GM18868 (cell line): ENCODE measurements at regions not wholly inside any gene's neighbourhood (a gene's known extent, or its start where the extent isn't known, plus 50 kb on each side); places are given as distances from the start of the nearest gene placed in this dataset.
"Not testable (repeated sequence)": the region's sequence is repeated elsewhere in the genome, so short reads cannot be mapped to it uniquely, and the experiment has no call there.

Experiments
- ATAC-seq: cut with Tn5 transposase; IDR thresholded peaks from one replicate; pipeline ENCODE4 v1.9.1; 2021; ENCODE audit warnings: mild to moderate bottlenecking, moderate library complexity; ENCODE audit not compliant: unreplicated experiment

DNA sequence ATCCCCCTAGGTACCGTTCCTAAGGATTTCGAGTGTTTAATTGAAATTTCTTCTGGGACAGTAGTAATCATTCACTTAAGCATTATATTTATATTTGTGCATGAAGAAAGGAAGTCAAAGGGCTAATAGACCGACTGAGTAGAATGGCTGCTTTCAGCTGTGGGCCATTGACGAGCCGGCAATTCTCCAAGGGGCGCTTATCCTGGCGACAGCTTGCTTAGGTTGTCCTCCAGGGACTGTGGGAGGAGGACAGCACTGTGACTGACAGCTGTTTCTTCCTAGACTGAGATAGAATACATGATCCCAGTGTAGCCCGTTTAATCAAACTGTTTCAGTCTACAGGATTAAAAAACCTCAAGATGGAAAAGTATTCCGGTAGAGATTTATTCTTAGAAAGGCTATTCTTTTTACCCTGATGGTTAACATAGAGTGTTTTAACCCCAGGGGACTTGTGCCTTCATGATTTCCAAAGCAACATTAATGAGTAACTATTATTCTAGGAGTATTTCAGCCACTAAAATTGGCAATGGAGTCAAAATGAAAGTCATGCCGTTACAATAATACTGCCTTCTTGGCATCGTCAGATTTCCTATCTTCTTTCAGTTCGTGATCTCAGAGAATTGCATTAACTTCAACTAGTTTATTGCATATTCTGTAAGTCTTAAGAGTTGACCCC, 943.1 kb upstream of the WWC1 start:
- no peak for ATAC-seq

DNA sequence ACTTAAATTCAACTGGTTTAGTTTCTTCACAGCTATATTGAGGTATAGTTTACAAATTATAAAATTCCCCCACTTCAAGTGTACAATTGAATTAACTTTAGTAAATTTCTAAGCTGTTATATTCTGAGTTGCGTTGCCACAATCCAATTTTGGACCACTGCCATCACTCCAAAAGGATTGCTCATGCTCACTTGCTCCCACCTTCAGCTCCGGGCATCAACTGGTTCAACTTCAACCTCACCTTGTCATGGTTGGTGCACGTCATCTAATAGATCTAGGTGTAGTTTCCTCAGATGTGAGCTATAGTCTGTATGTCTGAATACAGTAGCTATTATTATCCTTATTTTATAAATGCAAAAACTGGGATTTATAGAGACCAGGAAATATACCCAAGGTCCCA, 942.5 kb upstream of the WWC1 start:
- ATAC-seq = no peak

DNA sequence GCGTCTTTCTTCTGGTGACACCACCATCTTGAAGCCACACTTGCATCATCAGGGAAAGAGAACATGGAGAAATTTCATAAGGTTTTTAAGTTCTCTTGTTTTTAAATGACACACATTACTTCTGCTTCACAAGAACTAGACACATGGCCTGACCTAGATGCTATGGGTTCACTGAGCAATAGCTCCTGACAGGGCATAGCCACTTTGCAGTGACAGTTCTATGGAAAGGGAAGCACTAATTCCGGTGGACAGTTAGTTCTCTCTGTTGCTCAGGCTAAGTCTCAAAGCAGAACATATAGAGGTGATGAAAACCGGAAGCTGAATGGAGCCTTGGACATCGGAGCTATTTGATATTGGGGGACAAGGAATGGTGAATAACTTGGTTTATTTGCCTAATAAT, 940.1 kb upstream of the WWC1 start:
- no peak for ATAC-seq

DNA sequence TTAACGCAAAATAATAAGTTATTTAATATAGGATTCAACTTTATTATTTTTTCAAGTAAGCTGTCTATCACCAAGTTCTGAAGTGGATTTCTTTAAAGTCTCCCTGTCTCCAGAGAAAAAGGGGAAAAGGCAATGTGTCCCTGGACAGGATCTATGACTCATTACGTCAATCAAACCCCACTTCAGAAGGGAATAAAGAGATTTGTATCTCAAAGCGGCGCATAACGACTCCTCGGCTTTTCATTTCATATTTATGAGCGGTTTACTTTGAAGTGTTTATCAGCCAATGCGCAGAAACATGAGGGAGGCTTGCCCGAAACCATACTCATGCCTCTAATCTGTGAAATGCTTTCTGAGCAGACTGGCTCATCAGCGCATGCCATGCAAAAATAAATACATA, 938.6 kb upstream of the WWC1 start:
- no peak for ATAC-seq

DNA sequence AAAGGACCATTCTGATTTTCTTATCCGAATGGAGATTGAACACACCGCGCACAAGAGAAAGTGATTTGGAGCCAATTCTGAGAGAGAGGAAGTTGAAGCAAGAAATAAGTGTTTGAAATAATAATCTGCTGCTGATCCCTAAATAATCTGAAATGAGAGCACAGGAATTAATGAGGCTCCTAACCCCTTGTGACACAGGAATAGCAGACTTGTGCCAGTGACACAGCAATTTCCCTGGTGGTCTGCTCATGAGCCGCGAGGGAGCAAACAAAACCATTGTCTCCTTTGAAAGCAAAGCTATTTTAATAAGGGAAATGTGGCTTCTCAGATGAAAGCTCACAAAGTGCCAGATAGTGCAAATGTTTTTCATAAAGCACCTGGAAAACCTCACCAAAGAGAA, 936.1 kb upstream of the WWC1 start:
- no peak for ATAC-seq

DNA sequence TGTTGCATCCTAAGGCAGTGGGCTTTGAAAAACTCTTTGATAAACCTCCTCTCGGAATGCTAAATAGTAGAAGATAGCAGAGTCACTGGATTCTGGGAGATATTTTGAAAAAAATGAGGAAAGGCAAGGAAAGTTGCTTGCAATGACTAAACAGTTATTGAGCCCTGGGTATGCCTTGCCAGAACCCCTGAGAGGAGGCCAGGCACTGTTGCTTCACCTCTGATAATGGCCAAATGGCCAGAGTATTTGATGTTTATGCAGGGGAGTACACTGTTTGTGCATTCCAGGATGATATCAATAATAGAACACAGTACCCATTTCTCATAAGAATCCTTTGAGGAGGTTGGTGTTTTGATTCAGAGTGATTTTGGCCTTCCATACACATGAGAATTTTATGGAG, 935.1 kb upstream of the WWC1 start:
- no peak for ATAC-seq

DNA sequence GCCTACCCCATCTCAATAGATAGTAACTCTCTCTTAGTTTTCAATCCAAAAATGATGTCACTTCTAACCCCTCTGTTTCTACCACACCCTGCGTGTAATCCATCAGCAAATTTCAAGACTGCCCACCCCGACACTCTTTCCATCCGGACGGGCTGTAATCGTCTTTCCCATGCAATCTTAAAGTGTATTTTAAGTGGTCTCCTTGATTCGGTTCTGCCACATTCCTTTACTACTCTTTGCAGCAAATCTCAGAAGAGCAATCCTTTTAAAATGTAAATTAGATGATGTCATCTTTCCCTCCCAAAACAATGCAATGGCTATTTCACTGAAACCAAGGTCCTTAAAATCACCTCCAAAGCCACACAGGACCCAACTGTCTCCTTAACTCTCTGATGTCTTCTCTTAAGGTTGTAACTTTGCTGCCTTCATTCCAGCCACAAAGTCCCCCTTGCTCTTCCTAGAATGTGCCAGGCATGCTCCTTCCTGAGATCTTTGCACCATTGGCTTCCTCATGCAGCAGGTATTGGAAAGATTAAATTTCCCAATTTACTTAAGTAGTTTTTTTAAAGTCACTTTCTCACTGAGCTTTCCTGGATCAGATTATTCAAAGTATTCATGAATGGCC, 932.5 kb upstream of the WWC1 start:
- no peak for ATAC-seq

DNA sequence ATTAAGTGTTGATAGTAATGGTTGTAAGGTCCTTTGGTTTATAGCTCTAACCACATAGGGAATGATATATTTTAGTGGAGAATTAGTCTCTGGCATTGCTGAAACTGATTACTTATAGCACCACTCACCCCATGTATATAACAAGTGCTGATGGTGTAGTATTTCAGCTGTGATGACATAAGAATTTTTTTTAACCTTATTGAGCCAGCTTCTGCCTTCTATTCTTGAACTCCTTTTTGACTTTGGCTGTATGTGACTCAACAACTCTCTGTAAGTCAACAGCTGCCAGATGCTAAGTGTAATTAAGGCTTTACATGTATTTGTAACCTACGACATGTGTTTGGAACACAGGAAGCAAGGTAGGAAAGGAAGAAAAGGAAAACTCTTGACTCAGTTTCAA, 929.6 kb upstream of the WWC1 start:
- no peak for ATAC-seq

DNA sequence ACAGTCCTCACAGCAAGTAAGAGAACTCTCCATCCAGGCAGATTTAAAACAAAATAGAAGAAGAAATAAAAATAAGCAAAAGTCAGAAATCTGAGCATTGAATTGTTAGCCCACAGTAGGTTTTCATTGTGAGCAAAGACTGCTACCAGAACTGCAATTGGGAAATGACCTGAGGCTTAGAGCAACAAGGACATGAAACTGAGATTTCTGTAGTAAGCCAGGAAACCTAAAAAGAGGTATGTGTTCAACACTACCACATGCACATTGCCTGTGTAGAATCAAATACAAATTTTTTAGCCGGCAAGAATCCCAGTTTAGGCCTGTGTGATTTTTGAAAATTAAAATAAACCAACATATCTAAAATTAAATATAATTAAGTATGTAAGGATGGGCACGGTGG, 928.4 kb upstream of the WWC1 start:
- ATAC-seq = no peak

DNA sequence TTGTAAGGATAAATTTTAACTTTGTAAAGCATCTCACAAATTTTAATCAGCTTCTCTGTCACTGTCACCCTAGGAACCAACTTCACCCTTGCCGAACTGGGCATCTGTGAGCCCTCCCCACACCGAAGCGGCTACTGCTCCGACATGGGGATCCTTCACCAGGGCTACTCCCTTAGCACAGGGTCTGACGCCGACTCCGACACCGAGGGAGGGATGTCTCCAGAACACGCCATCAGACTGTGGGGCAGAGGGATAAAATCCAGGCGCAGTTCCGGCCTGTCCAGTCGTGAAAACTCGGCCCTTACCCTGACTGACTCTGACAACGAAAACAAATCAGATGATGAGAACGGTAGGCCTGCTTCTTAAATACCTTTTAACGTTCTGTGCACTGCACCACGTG, 916.3 kb upstream of the WWC1 start:
- ATAC-seq = no peak

DNA sequence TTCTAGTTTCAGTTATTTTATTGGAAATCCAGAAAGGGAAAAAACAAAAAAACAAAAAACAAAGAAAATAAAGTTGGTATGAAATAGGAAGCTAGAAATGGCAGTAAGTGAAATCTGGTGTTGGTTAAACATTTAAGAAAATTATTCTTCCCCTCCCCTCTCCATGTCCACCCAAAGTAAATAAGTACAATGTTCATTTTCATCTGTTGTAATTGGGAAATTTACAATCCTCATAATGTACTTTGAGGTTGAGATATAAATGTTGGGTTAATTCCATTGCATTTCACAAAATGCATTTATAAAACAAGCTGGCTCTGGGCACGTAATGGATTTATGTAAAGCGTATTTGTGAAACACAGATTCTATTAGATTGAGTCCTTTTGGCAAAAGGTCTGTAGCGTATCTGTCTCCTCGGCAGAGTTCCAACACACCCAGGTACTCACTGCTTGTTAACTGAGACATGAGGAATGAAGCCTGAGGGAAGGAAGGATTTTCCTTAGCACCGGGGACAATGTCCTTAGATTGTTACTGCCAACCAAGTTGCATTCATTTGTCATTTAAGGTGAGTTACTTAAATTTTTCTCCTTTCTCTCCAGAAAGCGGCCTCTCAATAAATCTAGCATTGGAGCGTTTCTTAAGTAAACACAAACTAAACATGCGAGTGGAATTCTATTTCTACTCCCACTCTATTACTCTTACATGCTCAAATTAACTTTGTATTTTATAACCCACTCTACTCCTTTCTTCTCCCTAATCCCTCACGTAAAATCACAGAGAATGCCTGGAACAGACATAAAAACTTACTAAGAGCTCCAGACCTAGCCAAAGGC, 912.3 kb upstream of the WWC1 start:
- no peak for ATAC-seq

DNA sequence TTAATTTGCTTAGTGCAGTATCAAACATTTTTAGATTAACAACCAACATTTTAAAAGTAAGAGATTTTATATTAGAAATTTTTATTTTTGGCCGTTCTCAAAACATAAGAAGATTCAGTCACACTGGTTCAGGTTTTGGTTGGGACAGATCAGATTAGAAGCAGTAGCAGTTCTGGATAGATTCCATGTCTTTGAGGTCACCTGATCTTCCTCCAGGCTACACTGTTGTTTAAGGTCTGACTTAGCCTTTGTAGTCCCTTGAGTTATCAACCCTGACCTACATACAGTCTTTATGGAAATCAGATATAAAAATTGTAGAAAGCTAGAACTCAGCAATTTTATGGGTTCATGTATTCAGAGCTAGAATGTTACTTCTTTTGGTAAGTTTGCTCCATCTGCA, 910.0 kb upstream of the WWC1 start:
- no peak for ATAC-seq

DNA sequence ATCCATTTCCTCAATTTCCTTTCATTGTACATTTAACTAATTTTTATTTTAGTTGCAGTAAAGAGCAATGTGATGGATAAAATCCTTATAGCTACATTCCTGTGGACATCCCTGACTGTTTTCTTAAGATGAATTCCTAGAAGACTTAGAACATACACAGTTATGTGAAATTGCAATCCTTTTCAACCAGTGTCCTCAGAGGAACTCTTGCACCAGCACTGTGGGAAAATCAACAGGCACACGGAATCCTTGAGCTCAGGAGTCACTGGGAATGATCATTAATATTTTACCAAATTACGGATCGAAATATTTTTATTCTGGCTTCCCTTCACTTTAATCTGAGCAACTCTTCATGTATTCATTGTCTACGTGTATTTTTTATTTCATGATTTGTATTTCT, 901.9 kb upstream of the WWC1 start:
- no peak for ATAC-seq

DNA sequence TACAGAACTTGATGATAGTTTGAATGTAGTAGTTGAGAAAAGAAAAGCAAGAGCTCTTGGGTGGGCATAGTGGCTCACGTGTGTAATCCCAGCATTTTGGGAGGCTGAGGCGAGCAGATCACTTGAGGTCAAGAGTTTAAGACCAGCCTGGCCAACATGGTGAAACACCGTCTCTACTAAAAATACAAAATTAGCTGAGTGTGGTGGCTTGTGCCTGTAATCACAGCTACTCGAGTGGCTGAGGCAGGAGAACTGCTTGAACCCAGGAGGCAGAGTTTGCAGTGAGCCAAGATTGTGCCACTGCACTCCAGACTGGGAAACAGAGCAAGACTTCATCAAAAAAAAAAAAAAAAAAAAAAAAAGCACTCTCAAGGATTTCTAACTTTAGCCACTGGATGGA, 900.2 kb upstream of the WWC1 start:
- not testable (repeated sequence) for ATAC-seq

DNA sequence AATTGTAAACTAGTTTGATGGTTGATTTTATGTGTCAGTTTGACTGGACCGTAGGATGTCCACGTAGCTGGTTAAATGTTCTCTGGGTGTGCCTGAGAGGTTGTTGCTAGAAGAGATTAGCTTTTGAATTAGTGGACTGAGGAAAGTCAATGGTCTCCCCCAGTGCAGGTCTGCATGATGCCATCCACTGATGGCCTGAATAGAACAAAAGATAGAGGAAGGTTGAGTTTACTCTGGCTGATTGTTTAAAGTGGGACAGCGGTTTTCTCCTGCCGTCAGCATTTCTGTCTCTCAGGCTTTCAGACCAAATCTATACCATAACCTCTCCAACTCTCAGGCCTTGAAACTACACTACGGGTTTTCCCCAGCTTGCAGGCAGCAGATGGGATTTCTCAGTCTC, 899.2 kb upstream of the WWC1 start:
- ATAC-seq = no peak

DNA sequence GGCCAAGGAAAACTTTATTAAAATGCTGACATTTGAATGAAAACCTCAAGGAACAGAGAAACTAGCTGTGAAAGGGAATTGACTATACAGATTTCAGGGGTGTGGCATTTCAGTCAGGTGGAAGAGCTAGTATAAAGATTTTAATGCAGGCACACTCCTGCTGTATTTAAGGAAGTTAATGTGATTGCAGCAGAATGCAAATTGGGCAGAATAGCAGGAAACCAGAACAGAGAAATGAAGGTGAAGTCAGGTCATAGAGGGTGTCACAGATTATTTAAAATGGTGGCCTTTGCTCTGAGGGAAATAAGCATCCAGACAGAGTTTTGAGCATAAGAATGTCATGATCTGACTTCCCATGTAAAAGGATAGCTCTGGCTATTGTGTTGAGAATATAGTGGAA, 898.1 kb upstream of the WWC1 start:
- no peak for ATAC-seq

DNA sequence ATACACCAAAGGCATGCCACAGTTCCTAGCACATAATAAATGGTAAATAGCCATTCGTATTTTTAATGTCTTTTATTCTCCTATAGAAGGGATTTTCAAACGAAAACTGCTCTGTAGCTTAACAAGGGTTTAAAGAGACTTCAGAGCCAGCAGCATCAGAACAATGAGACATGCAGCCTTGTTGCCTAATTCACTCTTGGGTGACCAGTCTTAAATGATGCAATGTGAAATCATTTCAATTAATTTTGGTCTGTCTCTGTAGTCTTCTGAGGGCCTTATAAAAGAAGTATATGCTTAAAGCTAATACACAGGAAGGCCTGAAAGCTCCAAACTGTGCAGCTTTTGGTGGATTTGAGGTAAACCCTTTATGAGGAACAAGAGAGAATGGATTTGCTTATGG, 888.8 kb upstream of the WWC1 start:
- no peak for ATAC-seq

DNA sequence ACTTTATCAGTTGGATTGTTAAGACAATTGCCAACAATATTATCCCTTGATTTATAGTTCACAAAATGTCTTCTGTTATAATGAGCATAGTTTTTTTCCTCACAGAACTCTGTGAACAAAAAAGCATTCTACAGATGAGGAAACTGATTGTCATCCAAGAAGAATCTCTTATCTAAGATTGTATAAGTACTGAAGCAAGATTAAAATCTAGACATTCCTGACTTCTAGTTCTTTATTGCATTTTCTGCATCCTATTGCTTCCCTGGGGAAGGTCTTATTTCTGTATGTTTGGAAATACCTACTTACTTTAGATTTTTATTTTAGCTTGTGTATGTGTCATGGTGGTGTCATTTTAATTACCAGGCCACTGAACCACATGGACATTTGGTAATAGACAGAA, 884.9 kb upstream of the WWC1 start:
- ATAC-seq = no peak

DNA sequence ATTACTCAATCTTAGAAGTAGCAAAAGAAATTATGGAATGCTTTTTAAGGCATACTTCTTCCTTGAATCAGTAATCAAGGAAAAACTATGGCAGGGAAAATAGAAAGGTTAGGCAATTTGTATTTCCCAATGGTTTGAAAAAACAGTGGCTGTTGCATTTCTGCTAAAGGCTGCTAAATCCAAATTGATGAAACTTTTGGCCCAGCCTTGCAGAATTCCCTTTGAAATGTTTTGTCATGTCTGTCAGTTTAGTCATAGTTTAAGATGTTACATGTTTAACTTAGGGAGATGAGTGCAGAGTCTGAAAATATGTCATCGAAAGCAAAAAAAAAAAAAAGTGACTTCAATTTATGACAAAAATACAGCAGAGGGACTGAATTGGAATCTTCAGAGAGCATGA, 878.9 kb upstream of the WWC1 start:
- ATAC-seq = no peak

DNA sequence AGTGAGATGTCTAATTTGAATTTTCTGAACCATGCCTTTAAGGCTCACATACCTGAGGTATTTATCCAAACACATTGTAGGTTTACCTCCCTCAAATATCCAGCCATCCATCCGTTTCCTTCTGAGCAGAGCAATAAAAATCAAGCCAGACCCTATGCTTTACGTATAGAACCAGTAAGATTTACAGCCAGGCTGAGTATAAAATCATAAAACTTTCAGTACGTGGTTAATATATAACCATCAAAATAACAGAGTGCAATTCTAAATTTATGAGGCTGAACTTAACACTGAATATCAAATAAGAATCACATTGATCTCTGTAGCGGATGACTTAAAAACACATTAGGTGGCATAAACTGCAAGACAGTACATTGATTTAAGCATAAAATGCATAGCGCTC, 877.9 kb upstream of the WWC1 start:
- no peak for ATAC-seq

DNA sequence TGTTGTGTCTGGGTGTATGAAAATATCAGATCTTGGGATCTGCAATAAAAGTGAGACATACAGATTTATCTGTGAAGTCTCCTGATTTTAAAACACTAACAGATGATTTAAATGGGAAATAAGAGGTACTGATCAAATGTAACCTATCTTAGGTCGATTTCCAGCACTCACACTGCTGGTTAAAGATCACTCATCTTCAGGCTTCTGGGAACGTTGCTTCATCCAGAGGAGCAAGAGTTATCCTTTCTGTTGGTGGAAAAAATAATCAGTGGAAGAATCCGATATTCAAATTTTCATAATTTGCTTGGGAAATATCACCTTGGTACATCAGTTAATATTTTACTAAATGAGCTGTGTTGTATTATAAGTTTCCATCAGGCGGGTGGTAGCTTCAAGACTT, 876.8 kb upstream of the WWC1 start:
- ATAC-seq = no peak
